GM23338 (cell line): ENCODE measurements at regions not wholly inside any gene's neighbourhood (a gene's known extent, or its start where the extent isn't known, plus 50 kb on each side); places are given as distances from the start of the nearest gene placed in this dataset.

Experiments
- ATAC-seq: fragments of 200-7000 bp; cut with Tn5 transposase; 3 replicates; pipeline ENCODE4 v1.9.1; 2020
- DNase-seq: peaks from one replicate; pipeline ENCODE4 v3.0.0-alpha.2; 2015; ENCODE audit warnings: low spot score
- H2AFZ ChIP-seq: fragments of 200-600 bp; sonication (generic); 2 replicates; pipeline ENCODE4 v1.8.0; 2016; ENCODE audit warnings: antibody characterized with exemption, mild to moderate bottlenecking, moderate library complexity
- H3F3A ChIP-seq: fragments of 200-600 bp; sonication (generic); replicated peaks from 2 replicates; pipeline ENCODE4 v1.8.0; 2017; ENCODE audit warnings: antibody characterized with exemption, mixed run types, low read depth
- H3K27ac ChIP-seq: fragments of 200-600 bp; sonication (generic); 2 replicates; pipeline ENCODE4 v1.6.1; 2016; ENCODE audit warnings: low read depth
- H3K27me3 ChIP-seq: fragments of 200-600 bp; sonication (generic); 2 replicates; pipeline ENCODE4 v1.8.0; 2016; ENCODE audit warnings: mild to moderate bottlenecking, mixed run types, moderate library complexity; ENCODE audit not compliant: insufficient read depth
- H3K36me3 ChIP-seq: fragments of 200-600 bp; sonication (generic); 2 replicates; pipeline ENCODE4 v1.8.0; 2016; ENCODE audit warnings: mild to moderate bottlenecking; ENCODE audit not compliant: insufficient read depth
- H3K4me1 ChIP-seq: fragments of 200-600 bp; sonication (generic); 2 replicates; pipeline ENCODE4 v1.8.0; 2016; ENCODE audit warnings: mild to moderate bottlenecking, moderate library complexity; ENCODE audit not compliant: insufficient read depth
- H3K4me2 ChIP-seq: fragments of 200-600 bp; sonication (generic); 2 replicates; pipeline ENCODE4 v1.7.1; 2017; ENCODE audit warnings: mixed run types
- H3K4me3 ChIP-seq: fragments of 200-600 bp; sonication (generic); 2 replicates; pipeline ENCODE4 v1.6.1; 2016; ENCODE audit warnings: mixed run types
- H3K79me2 ChIP-seq: fragments of 200-600 bp; sonication (generic); replicated peaks from 2 replicates; pipeline ENCODE4 v1.8.0; 2017; ENCODE audit warnings: mild to moderate bottlenecking; ENCODE audit not compliant: insufficient read depth
- H3K9me2 ChIP-seq: fragments of 200-600 bp; sonication (generic); 2 replicates; pipeline ENCODE4 v1.8.0; 2017; ENCODE audit not compliant: insufficient read depth
- H4K20me1 ChIP-seq: fragments of 200-600 bp; sonication (generic); replicated peaks from 2 replicates; pipeline ENCODE4 v1.8.0; 2017; ENCODE audit warnings: mild to moderate bottlenecking; ENCODE audit not compliant: insufficient read depth
- H3K27ac Mint-ChIP-seq: 2 replicates; pipeline ENCODE4 v1.8.0; 2020; ENCODE audit warnings: inconsistent platforms, mild to moderate bottlenecking, moderate library complexity, mixed read lengths
- H3K27me3 Mint-ChIP-seq: 3 replicates; pipeline ENCODE4 v1.8.0; 2022; ENCODE audit warnings: low read depth, mild to moderate bottlenecking, moderate library complexity, mixed read lengths, inconsistent platforms; ENCODE audit not compliant: insufficient read depth, poor library complexity
- H3K36me3 Mint-ChIP-seq: 3 replicates; pipeline ENCODE4 v1.8.0; 2021; ENCODE audit warnings: low read depth, mild to moderate bottlenecking, inconsistent platforms, moderate library complexity, mixed read lengths
- H3K4me1 Mint-ChIP-seq: 3 replicates; pipeline ENCODE4 v1.8.0; 2020; ENCODE audit warnings: mild to moderate bottlenecking, inconsistent platforms, mixed read lengths
- H3K4me3 Mint-ChIP-seq: 3 replicates; pipeline ENCODE4 v1.8.0; 2021; ENCODE audit warnings: moderate library complexity, mild to moderate bottlenecking, inconsistent platforms, mixed read lengths
- H3K9me3 Mint-ChIP-seq: 3 replicates; pipeline ENCODE4 v1.8.0; 2020; ENCODE audit warnings: moderate library complexity, mild to moderate bottlenecking, inconsistent platforms, mixed read lengths
- CREB1 ChIP-seq: fragments of 250-450 bp; sonication (Bioruptor Pico); IDR thresholded peaks from 2 replicates; pipeline ENCODE4 v1.5.0; 2020; ENCODE audit warnings: low read depth, mild to moderate bottlenecking, moderate library complexity
- EZH2phosphoT487 ChIP-seq: fragments of 200-600 bp; sonication (generic); IDR thresholded peaks from one replicate; pipeline ENCODE4 v1.8.1; 2018; ENCODE audit warnings: antibody characterized with exemption; ENCODE audit not compliant: unreplicated experiment
- JUNB ChIP-seq: IDR thresholded peaks from one replicate; pipeline ENCODE4 v1.6.1; 2016; ENCODE audit warnings: antibody characterized with exemption; ENCODE audit not compliant: unreplicated experiment
- POLR2AphosphoS5 ChIP-seq: IDR thresholded peaks from 2 replicates; pipeline ENCODE4 v1.6.1; 2016; ENCODE audit warnings: antibody characterized with exemption, low read depth
- STAT1 ChIP-seq: IDR thresholded peaks from one replicate; pipeline ENCODE4 v1.6.1; 2016; ENCODE audit warnings: antibody characterized with exemption; ENCODE audit not compliant: unreplicated experiment
- ZNF114 ChIP-seq: fragments of 250-450 bp; sonication (Bioruptor Pico); IDR thresholded peaks from 2 replicates; pipeline ENCODE4 v1.5.0; 2020; ENCODE audit warnings: mild to moderate bottlenecking, moderate library complexity
- ZNF462 ChIP-seq: fragments of 250-450 bp; sonication (Bioruptor Pico); IDR thresholded peaks from 2 replicates; pipeline ENCODE4 v1.5.0; 2020; ENCODE audit warnings: mild to moderate bottlenecking, moderate library complexity
- TF ChIP-seq, protein P1 (sequence below): IDR thresholded peaks from one replicate; pipeline ENCODE4 v1.6.1; 2018; ENCODE audit warnings: antibody characterized with exemption; ENCODE audit not compliant: unreplicated experiment
- TF ChIP-seq, protein P2 (sequence below): IDR thresholded peaks from 2 replicates; pipeline ENCODE4 v1.6.1; 2016; ENCODE audit warnings: antibody characterized with exemption
- TF ChIP-seq, protein P3 (sequence below), 2 experiments: fragments of 200-600 bp in 1 of 2; sonication (generic) in 1 of 2; conservative IDR thresholded peaks; 2 replicates each; pipeline versions ENCODE4 v1.5.1 to v1.6.1; 2016 to 2017; ENCODE audit warnings: antibody characterized with exemption in 2 of 2, low read depth in 2 of 2, mild to moderate bottlenecking in 2 of 2, moderate library complexity in 1 of 2

DNA sequence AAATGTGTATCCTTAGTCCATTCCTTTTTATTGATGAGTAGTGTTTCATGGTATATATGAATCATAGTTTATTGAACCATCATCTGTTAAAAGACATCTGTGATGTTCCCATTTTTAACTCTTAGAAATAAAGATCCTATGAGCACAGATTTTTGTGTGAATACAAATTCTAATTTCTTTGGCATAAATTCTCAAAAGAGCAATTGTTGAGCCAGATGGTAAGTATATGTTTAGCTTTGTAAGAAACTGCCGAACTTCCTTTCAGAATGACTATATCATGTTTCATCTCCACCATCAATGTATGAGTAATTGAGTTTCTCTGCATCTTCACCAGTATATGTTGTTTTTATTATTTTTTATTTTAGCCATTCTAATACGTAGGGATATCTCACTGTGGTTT, 526.4 kb downstream of the CDH10 start:
- no peak for DNase-seq
- H3K27ac ChIP-seq, result no peak overlapping the region
- H3K9me3 Mint-ChIP-seq, result peaks cover 25% of the 10 kb centered on the region
- no peaks in the 10 kb centered on the region for H3K4me1 ChIP-seq
- H3K4me3 ChIP-seq, result no peak overlapping the region
- no peaks in the 10 kb centered on the region for H3K79me2 ChIP-seq
- no peak for TF ChIP-seq STAT1
- no peak for ATAC-seq
- H3F3A ChIP-seq, result no peaks in the 10 kb centered on the region
- H3K4me2 ChIP-seq, result no peak overlapping the region
- no peak overlapping the region for H2AFZ ChIP-seq
- no peaks in the 10 kb centered on the region; the same call in 1 of the 2 replicates for H3K9me2 ChIP-seq
- H3K4me3 Mint-ChIP-seq, result no peak overlapping the region
- H3K36me3 ChIP-seq, result no peaks in the 10 kb centered on the region
- no peak overlapping the region for H3K27ac Mint-ChIP-seq
- no peaks in the 10 kb centered on the region for H3K4me1 Mint-ChIP-seq
- no peaks in the 10 kb centered on the region for H3K27me3 Mint-ChIP-seq
- H3K27me3 ChIP-seq, result no peaks in the 10 kb centered on the region
- no peaks in the 10 kb centered on the region for H4K20me1 ChIP-seq
- H3K36me3 Mint-ChIP-seq, result peaks cover 12% of the 10 kb centered on the region; the same call in 1 of the 3 replicates

GRCh38 chr5:24135536-24135935, 509.2 kb downstream of the CDH10 start:
- Histone ChIP-seq H4K20me1 (no peaks in the 10 kb centered on the region), H3K4me2 (no peak overlapping the region), H3K4me3 (no peak overlapping the region), H3K27me3 (no peaks in the 10 kb centered on the region), H3K27ac (no peak overlapping the region), H3K79me2 (no peaks in the 10 kb centered on the region), H3K4me1 (0 out of 2 replicates have a peak, but pooled peaks cover 4% of the 10 kb centered on the region), H3F3A (no peaks in the 10 kb centered on the region), H3K36me3 (no peaks in the 10 kb centered on the region), H3K9me2 (no peaks in the 10 kb centered on the region), H2AFZ (no peak overlapping the region)
- Mint-ChIP-seq H3K4me3 (no peak overlapping the region), H3K27ac (no peak overlapping the region), H3K4me1 (peaks cover 2% of the 10 kb centered on the region; the same call in 1 of the 3 replicates), H3K36me3 (no peaks in the 10 kb centered on the region), H3K27me3 (no peaks in the 10 kb centered on the region), H3K9me3 (no peaks in the 10 kb centered on the region)
- ATAC-seq (no peak), DNase-seq (peak; percentile 9)
- TF ChIP-seq POLR2AphosphoS5 (no peak), EZH2phosphoT487 (no peak), CREB1 (CRISPR knock-in tag) (no peak), ZNF114 (CRISPR knock-in tag) (no peak), ZNF462 (CRISPR knock-in tag) (no peak), JUNB (no peak)
- TF ChIP-seq, protein P1, sequence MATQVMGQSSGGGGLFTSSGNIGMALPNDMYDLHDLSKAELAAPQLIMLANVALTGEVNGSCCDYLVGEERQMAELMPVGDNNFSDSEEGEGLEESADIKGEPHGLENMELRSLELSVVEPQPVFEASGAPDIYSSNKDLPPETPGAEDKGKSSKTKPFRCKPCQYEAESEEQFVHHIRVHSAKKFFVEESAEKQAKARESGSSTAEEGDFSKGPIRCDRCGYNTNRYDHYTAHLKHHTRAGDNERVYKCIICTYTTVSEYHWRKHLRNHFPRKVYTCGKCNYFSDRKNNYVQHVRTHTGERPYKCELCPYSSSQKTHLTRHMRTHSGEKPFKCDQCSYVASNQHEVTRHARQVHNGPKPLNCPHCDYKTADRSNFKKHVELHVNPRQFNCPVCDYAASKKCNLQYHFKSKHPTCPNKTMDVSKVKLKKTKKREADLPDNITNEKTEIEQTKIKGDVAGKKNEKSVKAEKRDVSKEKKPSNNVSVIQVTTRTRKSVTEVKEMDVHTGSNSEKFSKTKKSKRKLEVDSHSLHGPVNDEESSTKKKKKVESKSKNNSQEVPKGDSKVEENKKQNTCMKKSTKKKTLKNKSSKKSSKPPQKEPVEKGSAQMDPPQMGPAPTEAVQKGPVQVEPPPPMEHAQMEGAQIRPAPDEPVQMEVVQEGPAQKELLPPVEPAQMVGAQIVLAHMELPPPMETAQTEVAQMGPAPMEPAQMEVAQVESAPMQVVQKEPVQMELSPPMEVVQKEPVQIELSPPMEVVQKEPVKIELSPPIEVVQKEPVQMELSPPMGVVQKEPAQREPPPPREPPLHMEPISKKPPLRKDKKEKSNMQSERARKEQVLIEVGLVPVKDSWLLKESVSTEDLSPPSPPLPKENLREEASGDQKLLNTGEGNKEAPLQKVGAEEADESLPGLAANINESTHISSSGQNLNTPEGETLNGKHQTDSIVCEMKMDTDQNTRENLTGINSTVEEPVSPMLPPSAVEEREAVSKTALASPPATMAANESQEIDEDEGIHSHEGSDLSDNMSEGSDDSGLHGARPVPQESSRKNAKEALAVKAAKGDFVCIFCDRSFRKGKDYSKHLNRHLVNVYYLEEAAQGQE, result no peak
- TF ChIP-seq, protein P2, sequence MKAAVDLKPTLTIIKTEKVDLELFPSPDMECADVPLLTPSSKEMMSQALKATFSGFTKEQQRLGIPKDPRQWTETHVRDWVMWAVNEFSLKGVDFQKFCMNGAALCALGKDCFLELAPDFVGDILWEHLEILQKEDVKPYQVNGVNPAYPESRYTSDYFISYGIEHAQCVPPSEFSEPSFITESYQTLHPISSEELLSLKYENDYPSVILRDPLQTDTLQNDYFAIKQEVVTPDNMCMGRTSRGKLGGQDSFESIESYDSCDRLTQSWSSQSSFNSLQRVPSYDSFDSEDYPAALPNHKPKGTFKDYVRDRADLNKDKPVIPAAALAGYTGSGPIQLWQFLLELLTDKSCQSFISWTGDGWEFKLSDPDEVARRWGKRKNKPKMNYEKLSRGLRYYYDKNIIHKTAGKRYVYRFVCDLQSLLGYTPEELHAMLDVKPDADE, result no peak
- TF ChIP-seq, protein P3, sequence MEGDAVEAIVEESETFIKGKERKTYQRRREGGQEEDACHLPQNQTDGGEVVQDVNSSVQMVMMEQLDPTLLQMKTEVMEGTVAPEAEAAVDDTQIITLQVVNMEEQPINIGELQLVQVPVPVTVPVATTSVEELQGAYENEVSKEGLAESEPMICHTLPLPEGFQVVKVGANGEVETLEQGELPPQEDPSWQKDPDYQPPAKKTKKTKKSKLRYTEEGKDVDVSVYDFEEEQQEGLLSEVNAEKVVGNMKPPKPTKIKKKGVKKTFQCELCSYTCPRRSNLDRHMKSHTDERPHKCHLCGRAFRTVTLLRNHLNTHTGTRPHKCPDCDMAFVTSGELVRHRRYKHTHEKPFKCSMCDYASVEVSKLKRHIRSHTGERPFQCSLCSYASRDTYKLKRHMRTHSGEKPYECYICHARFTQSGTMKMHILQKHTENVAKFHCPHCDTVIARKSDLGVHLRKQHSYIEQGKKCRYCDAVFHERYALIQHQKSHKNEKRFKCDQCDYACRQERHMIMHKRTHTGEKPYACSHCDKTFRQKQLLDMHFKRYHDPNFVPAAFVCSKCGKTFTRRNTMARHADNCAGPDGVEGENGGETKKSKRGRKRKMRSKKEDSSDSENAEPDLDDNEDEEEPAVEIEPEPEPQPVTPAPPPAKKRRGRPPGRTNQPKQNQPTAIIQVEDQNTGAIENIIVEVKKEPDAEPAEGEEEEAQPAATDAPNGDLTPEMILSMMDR (conservative IDR thresholded peaks at IDR 0.05; ENCODE audit: low read depth in 2 of 2), result no peak
